NCI-H146 treated with DMSO at 0.1 percent for 48 hours (cell line): ENCODE measurements at regions not wholly inside any gene's neighbourhood (a gene's known extent, or its start where the extent isn't known, plus 50 kb on each side); places are given as distances from the start of the nearest gene placed in this dataset.
"Not testable (repeated sequence)": the region's sequence is repeated elsewhere in the genome, so short reads cannot be mapped to it uniquely, and the experiment has no call there.

Experiments used
- DNase-seq: peaks from one replicate; lab custom pipeline; 2025; ENCODE audit not compliant: unreplicated experiment; lab: John Stamatoyannopoulos, UW

GRCh38 chr12:59407799-59408198, 188.0 kb upstream of the SLC16A7 start:
- no peak for DNase-seq

GRCh38 chr12:59405992-59406391, 189.8 kb upstream of the SLC16A7 start:
- DNase-seq, result no peak

- DNase-seq, result no peak
Observed at GRCh38 chr12:59404109-59404650, 191.6 kb upstream of the SLC16A7 start.

GRCh38 chr12:59403259-59403932, 192.4 kb upstream of the SLC16A7 start:
- DNase-seq, result peak; percentile 41

- no peak for DNase-seq
Observed at GRCh38 chr12:59401862-59402261, 194.0 kb upstream of the SLC16A7 start.

- DNase-seq, result no peak
Observed at GRCh38 chr12:59398164-59398563, 197.7 kb upstream of the SLC16A7 start.

GRCh38 chr12:59396919-59397318, 198.9 kb upstream of the SLC16A7 start:
- DNase-seq, result no peak

- no peak for DNase-seq
Observed at GRCh38 chr12:59396519-59396918, 199.3 kb upstream of the SLC16A7 start.

- not testable (repeated sequence) for DNase-seq
Observed at GRCh38 chr12:59395310-59395709, 200.5 kb upstream of the SLC16A7 start.

- no peak for DNase-seq
Observed at GRCh38 chr12:59393506-59393905, 202.3 kb upstream of the SLC16A7 start.

- no peak for DNase-seq
Observed at GRCh38 chr12:59389968-59390576, 205.8 kb upstream of the SLC16A7 start.

- DNase-seq, result no peak
Observed at GRCh38 chr12:59388694-59389093, 207.1 kb upstream of the SLC16A7 start.

- no peak for DNase-seq
Observed at GRCh38 chr12:59388176-59388575, 207.7 kb upstream of the SLC16A7 start.

- no peak for DNase-seq
Observed at GRCh38 chr12:59386236-59386635, 209.6 kb upstream of the SLC16A7 start.

- DNase-seq, result no peak
Observed at GRCh38 chr12:59383079-59383822, 212.6 kb upstream of the SLC16A7 start.

GRCh38 chr12:59382282-59383078, 213.3 kb upstream of the SLC16A7 start:
- no peak for DNase-seq

- no peak for DNase-seq
Observed at GRCh38 chr12:59381106-59381505, 214.7 kb upstream of the SLC16A7 start.

GRCh38 chr12:59375633-59376032, 220.2 kb upstream of the SLC16A7 start:
- no peak for DNase-seq

- no peak for DNase-seq
Observed at GRCh38 chr12:59374783-59375182, 221.0 kb upstream of the SLC16A7 start.

GRCh38 chr12:59372956-59373355, 222.9 kb upstream of the SLC16A7 start:
- peak; percentile 70 for DNase-seq

GRCh38 chr12:59370933-59371332, 224.9 kb upstream of the SLC16A7 start:
- DNase-seq, result no peak
